ENCODE measurements at regions not wholly inside any gene's neighbourhood (a gene's known extent, or its start where the extent isn't known, plus 50 kb on each side); places are given as distances from the start of the nearest gene placed in this dataset.

- DNase-seq (ENCODE audit: low read depth), result no peak
Observed at GRCh38 chr10:88168171-88169036, 305.0 kb downstream of the PTEN start.

- no peak for DNase-seq (ENCODE audit: low read depth)
Observed at GRCh38 chr10:88169037-88169319, 305.6 kb downstream of the PTEN start.

GRCh38 chr10:88170628-88171027 is 307.2 kb downstream of the PTEN start:
- no peak for DNase-seq (ENCODE audit: low read depth)

- DNase-seq (ENCODE audit: low read depth), result no peak
Observed at GRCh38 chr10:88172159-88172558, 308.7 kb downstream of the PTEN start.

- no peak for DNase-seq (ENCODE audit: low read depth)
Observed at GRCh38 chr10:88174391-88174790, 311.0 kb downstream of the PTEN start.

- DNase-seq (ENCODE audit: low read depth), result no peak
Observed at GRCh38 chr10:88178758-88179157, 315.3 kb downstream of the PTEN start.

- DNase-seq (ENCODE audit: low read depth), result no peak
Observed at GRCh38 chr10:88179831-88180230, 316.4 kb downstream of the PTEN start.

- no peak for DNase-seq (ENCODE audit: low read depth)
Observed at GRCh38 chr10:88181902-88182600, 318.6 kb downstream of the PTEN start.

- DNase-seq (ENCODE audit: low read depth), result no peak
Observed at GRCh38 chr10:88182601-88182930, 319.1 kb downstream of the PTEN start.

GRCh38 chr10:88184543-88185297 is 321.3 kb downstream of the PTEN start:
- no peak for DNase-seq (ENCODE audit: low read depth)

- DNase-seq (ENCODE audit: low read depth), result no peak
Observed at GRCh38 chr10:88185830-88186229, 322.4 kb downstream of the PTEN start.

- peak; percentile 92 for DNase-seq (ENCODE audit: low read depth)
Observed at GRCh38 chr10:88186335-88186734, 322.9 kb downstream of the PTEN start.

- no peak for DNase-seq (ENCODE audit: low read depth)
Observed at GRCh38 chr10:88187472-88187871, 324.0 kb downstream of the PTEN start.

GRCh38 chr10:88190123-88190522 is 326.7 kb downstream of the PTEN start:
- no peak for DNase-seq (ENCODE audit: low read depth)

GRCh38 chr10:88190540-88191235 is 327.3 kb downstream of the PTEN start:
- DNase-seq (ENCODE audit: low read depth), result no peak

GRCh38 chr10:88193018-88193417 is 329.6 kb downstream of the PTEN start:
- no peak for DNase-seq (ENCODE audit: low read depth)

- DNase-seq (ENCODE audit: low read depth), result no peak
Observed at GRCh38 chr10:88194041-88194887, 330.8 kb downstream of the PTEN start.

- DNase-seq (ENCODE audit: low read depth), result no peak
Observed at GRCh38 chr10:88194961-88195367, 331.5 kb downstream of the PTEN start.

GRCh38 chr10:88195841-88196240 is 332.4 kb downstream of the PTEN start:
- no peak for DNase-seq (ENCODE audit: low read depth)

GRCh38 chr10:88196291-88196690 is 332.9 kb downstream of the PTEN start:
- DNase-seq (ENCODE audit: low read depth), result no peak

GRCh38 chr10:88198023-88198422 is 334.6 kb downstream of the PTEN start:
- no peak for DNase-seq (ENCODE audit: low read depth)
